ENCODE measurements at regions not wholly inside any gene's neighbourhood (a gene's known extent, or its start where the extent isn't known, plus 50 kb on each side); places are given as distances from the start of the nearest gene placed in this dataset.

DNA sequence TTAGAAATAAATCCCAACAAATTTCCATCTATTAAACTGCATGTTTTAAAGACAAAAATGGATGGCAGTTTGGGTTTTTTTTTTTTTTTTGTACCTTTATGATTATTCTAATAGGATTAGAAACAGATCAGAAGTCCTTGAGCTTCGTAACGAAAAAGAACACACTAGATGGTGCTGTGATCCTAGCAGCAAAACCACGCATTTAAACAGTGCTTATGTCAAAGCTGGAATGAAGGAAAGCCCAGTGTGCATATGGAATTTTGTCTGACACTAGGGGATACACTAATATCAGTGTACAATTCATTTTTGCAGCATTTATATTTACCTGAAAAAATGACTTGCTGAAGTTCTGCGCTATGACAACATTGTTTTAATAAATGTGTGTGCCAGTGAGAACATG lies 229.1 kb downstream of the VEGFC start:
- TF ChIP-seq CTCF (IDR thresholded peaks at IDR 0.05) (peak in 1 of 4 experiments; percentile 6), POLR2AphosphoS5 (IDR thresholded peaks at IDR 0.05) (no peak)

Measured in prostate gland (tissue), 2 donors.